ENCODE measurements at regions not wholly inside any gene's neighbourhood (a gene's known extent, or its start where the extent isn't known, plus 50 kb on each side); places are given as distances from the start of the nearest gene placed in this dataset.

DNA sequence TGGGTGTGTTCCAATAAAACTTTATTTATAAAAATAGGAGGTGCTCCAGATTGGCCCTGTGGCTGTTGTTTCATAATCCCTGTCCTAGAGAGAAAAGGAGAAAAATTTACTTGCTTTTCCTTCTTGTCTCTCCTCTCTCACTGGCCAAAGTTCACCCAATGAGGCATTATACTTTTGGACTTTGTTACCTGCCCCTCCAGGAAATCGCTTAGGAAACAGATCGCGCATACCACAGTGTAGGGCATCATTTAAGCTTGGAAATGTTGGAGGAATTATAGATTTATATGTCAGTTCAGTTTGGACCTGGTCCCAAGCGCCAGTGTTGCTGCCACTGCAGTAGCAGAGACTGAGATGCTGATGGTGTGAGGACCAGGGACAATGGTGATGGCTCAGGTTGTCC is 337.6 kb upstream of the NR3C2 start:
- FAIRE-seq: no peak
- H3K36me3 ChIP-seq (ENCODE audit: control insufficient read depth in 2 of 2, insufficient read depth in 2 of 2, low read length in 1 of 2): no peaks in the 10 kb centered on the region
- H3K27ac ChIP-seq (ENCODE audit: control insufficient read depth, insufficient read depth): no peak overlapping the region
- H3K9me3 ChIP-seq (replicated peaks; ENCODE audit: control insufficient read depth, insufficient read depth, low read length): no peaks in the 10 kb centered on the region
- no peak for DNase-seq (ENCODE audit: low read depth, low spot score)
- no peaks in the 10 kb centered on the region for H4K20me1 ChIP-seq (ENCODE audit: control insufficient read depth, insufficient read depth)
- RAD21 ChIA-PET (ENCODE audit: unreplicated experiment): no interaction called here
- H3K4me3 ChIP-seq: no peak overlapping the region
- WGBS (ENCODE audit: insufficient coverage, insufficient replicate concordance, low lambda C conversion rate, missing lambda C conversion rate): 21% methylated on average over 4 of the region's 4 CpGs
- no TSS peak for BruUV-seq (replicated peaks)
- ATAC-seq: no peak
- H3K9ac ChIP-seq (ENCODE audit: control insufficient read depth, insufficient read depth, low read length): no peak overlapping the region
- H2AFZ ChIP-seq (ENCODE audit: control insufficient read depth, low read depth, low read length): no peak overlapping the region
- SMC1A ChIA-PET (ENCODE audit: uncharacterized antibody, unreplicated experiment): no interaction called here
- no peaks in the 10 kb centered on the region for H3K4me1 ChIP-seq (ENCODE audit: control insufficient read depth, insufficient read depth, low read length)
- no peak overlapping the region for H3K4me2 ChIP-seq (ENCODE audit: control insufficient read depth, insufficient read depth)
- intact Hi-C loops (cut with micrococcal nuclease; ENCODE audit: unreplicated experiment): no loop called here
- TF ChIP-seq ASH2L (IDR thresholded peaks at IDR 0.05; ENCODE audit: borderline replicate concordance, low read depth) (no peak), ZNF274 (IDR thresholded peaks at IDR 0.05; ENCODE audit: insufficient read depth, insufficient read length) (no peak), NR2C2 (IDR thresholded peaks at IDR 0.05; ENCODE audit: borderline replicate concordance, control insufficient read depth, insufficient read length, low read depth) (no peak), SUZ12 (IDR thresholded peaks at IDR 0.05; ENCODE audit: unreplicated experiment) (no peak), ZBED1 (IDR thresholded peaks at IDR 0.05; ENCODE audit: borderline replicate concordance) (no peak), POU2F2 (IDR thresholded peaks at IDR 0.05; ENCODE audit: borderline replicate concordance, low read depth, low read length) (no peak)
- TF ChIP-seq, protein P1, sequence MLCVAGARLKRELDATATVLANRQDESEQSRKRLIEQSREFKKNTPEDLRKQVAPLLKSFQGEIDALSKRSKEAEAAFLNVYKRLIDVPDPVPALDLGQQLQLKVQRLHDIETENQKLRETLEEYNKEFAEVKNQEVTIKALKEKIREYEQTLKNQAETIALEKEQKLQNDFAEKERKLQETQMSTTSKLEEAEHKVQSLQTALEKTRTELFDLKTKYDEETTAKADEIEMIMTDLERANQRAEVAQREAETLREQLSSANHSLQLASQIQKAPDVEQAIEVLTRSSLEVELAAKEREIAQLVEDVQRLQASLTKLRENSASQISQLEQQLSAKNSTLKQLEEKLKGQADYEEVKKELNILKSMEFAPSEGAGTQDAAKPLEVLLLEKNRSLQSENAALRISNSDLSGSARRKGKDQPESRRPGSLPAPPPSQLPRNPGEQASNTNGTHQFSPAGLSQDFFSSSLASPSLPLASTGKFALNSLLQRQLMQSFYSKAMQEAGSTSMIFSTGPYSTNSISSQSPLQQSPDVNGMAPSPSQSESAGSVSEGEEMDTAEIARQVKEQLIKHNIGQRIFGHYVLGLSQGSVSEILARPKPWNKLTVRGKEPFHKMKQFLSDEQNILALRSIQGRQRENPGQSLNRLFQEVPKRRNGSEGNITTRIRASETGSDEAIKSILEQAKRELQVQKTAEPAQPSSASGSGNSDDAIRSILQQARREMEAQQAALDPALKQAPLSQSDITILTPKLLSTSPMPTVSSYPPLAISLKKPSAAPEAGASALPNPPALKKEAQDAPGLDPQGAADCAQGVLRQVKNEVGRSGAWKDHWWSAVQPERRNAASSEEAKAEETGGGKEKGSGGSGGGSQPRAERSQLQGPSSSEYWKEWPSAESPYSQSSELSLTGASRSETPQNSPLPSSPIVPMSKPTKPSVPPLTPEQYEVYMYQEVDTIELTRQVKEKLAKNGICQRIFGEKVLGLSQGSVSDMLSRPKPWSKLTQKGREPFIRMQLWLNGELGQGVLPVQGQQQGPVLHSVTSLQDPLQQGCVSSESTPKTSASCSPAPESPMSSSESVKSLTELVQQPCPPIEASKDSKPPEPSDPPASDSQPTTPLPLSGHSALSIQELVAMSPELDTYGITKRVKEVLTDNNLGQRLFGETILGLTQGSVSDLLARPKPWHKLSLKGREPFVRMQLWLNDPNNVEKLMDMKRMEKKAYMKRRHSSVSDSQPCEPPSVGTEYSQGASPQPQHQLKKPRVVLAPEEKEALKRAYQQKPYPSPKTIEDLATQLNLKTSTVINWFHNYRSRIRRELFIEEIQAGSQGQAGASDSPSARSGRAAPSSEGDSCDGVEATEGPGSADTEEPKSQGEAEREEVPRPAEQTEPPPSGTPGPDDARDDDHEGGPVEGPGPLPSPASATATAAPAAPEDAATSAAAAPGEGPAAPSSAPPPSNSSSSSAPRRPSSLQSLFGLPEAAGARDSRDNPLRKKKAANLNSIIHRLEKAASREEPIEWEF (IDR thresholded peaks at IDR 0.05; ENCODE audit: insufficient replicate concordance, low read depth, low read length): no peak
- TF ChIP-seq, protein P2, sequence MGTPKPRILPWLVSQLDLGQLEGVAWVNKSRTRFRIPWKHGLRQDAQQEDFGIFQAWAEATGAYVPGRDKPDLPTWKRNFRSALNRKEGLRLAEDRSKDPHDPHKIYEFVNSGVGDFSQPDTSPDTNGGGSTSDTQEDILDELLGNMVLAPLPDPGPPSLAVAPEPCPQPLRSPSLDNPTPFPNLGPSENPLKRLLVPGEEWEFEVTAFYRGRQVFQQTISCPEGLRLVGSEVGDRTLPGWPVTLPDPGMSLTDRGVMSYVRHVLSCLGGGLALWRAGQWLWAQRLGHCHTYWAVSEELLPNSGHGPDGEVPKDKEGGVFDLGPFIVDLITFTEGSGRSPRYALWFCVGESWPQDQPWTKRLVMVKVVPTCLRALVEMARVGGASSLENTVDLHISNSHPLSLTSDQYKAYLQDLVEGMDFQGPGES (IDR thresholded peaks at IDR 0.05): no peak
- TF ChIP-seq, protein P3, sequence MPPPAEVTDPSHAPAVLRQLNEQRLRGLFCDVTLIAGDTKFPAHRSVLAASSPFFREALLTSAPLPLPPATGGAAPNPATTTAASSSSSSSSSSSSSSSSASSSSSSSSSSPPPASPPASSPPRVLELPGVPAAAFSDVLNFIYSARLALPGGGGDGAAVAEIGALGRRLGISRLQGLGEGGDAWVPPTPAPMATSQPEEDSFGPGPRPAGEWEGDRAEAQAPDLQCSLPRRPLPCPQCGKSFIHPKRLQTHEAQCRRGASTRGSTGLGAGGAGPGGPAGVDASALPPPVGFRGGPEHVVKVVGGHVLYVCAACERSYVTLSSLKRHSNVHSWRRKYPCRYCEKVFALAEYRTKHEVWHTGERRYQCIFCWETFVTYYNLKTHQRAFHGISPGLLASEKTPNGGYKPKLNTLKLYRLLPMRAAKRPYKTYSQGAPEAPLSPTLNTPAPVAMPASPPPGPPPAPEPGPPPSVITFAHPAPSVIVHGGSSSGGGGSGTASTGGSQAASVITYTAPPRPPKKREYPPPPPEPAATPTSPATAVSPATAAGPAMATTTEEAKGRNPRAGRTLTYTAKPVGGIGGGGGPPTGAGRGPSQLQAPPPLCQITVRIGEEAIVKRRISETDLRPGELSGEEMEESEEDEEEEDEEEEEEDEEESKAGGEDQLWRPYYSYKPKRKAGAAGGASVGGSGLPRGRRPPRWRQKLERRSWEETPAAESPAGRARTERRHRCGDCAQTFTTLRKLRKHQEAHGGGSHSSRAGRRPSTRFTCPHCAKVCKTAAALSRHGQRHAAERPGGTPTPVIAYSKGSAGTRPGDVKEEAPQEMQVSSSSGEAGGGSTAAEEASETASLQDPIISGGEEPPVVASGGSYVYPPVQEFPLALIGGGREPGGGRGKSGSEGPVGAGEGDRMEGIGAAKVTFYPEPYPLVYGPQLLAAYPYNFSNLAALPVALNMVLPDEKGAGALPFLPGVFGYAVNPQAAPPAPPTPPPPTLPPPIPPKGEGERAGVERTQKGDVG (CRISPR knock-in tag; IDR thresholded peaks at IDR 0.05): no peak
- in situ Hi-C loops (cut with MboI): no loop called here
- POLR2A ChIA-PET: no interaction called here
- CTCF ChIA-PET: no interaction called here
- no peaks in the 10 kb centered on the region for H3K79me2 ChIP-seq (ENCODE audit: control insufficient read depth, insufficient read depth, low read length)
- H3K27me3 ChIP-seq (replicated peaks in 1 of 2; ENCODE audit: control insufficient read depth in 2 of 2, insufficient read depth in 2 of 2, low read length in 1 of 2): no peaks in the 10 kb centered on the region

Data from GM12878 (cell line).